ENCODE measurements at regions not wholly inside any gene's neighbourhood (a gene's known extent, or its start where the extent isn't known, plus 50 kb on each side); places are given as distances from the start of the nearest gene placed in this dataset.

GRCh38 chr3:194816748-194817591, 131.3 kb downstream of the FAM43A start:
- TF ChIP-seq CTCF (conservative IDR thresholded peaks at IDR 0.05): no peak
- no peak for TF ChIP-seq EZH2 (IDR thresholded peaks at IDR 0.05; ENCODE audit: low read depth)
